Activated CD8-positive, alpha-beta memory T cell treated with anti-CD3 and anti-CD28 coated beads, Interleukin-2, amount 50 U/mL, for 24 hours (primary cell): ENCODE measurements at regions not wholly inside any gene's neighbourhood (a gene's known extent, or its start where the extent isn't known, plus 50 kb on each side); places are given as distances from the start of the nearest gene placed in this dataset.
"Not testable (repeated sequence)": the region's sequence is repeated elsewhere in the genome, so short reads cannot be mapped to it uniquely, and the experiment has no call there.

ENCODE experiments used
- DNase-seq: peaks from one replicate; pipeline ENCODE4 v3.0.0-alpha.2; 2020; ENCODE audit errors: extremely low read depth

GRCh38 chr21:27578741-27579265 is 611.9 kb upstream of the ADAMTS5 start:
- no peak for DNase-seq

- no peak for DNase-seq
Measured at GRCh38 chr21:27572696-27573095, 605.8 kb upstream of the ADAMTS5 start.

- no peak for DNase-seq
Measured at GRCh38 chr21:27571706-27572105, 604.8 kb upstream of the ADAMTS5 start.

- DNase-seq = no peak
Measured at GRCh38 chr21:27570306-27570868, 603.5 kb upstream of the ADAMTS5 start.

GRCh38 chr21:27569831-27570230 is 602.9 kb upstream of the ADAMTS5 start:
- DNase-seq = no peak

- no peak for DNase-seq
Measured at GRCh38 chr21:27569091-27569490, 602.2 kb upstream of the ADAMTS5 start.

GRCh38 chr21:27567381-27567780 is 600.5 kb upstream of the ADAMTS5 start:
- no peak for DNase-seq

GRCh38 chr21:27566521-27566920 is 599.6 kb upstream of the ADAMTS5 start:
- no peak for DNase-seq

- no peak for DNase-seq
Measured at GRCh38 chr21:27565364-27565763, 598.5 kb upstream of the ADAMTS5 start.

GRCh38 chr21:27564684-27565301 is 597.9 kb upstream of the ADAMTS5 start:
- DNase-seq = no peak

- no peak for DNase-seq
Measured at GRCh38 chr21:27562303-27562702, 595.4 kb upstream of the ADAMTS5 start.

GRCh38 chr21:27561116-27561515 is 594.2 kb upstream of the ADAMTS5 start:
- DNase-seq = no peak

GRCh38 chr21:27557356-27557755 is 590.5 kb upstream of the ADAMTS5 start:
- DNase-seq = no peak

GRCh38 chr21:27555996-27556395 is 589.1 kb upstream of the ADAMTS5 start:
- no peak for DNase-seq

- DNase-seq = no peak
Measured at GRCh38 chr21:27550287-27550686, 583.4 kb upstream of the ADAMTS5 start.

GRCh38 chr21:27548486-27548885 is 581.6 kb upstream of the ADAMTS5 start:
- no peak for DNase-seq

GRCh38 chr21:27545754-27546349 is 579.0 kb upstream of the ADAMTS5 start:
- DNase-seq = no peak

- DNase-seq = not testable (repeated sequence)
Measured at GRCh38 chr21:27542126-27542525, 575.2 kb upstream of the ADAMTS5 start.

GRCh38 chr21:27536319-27536718 is 569.4 kb upstream of the ADAMTS5 start:
- DNase-seq = no peak

GRCh38 chr21:27535188-27535587 is 568.3 kb upstream of the ADAMTS5 start:
- DNase-seq = no peak

GRCh38 chr21:27534206-27534605 is 567.3 kb upstream of the ADAMTS5 start:
- DNase-seq = no peak

GRCh38 chr21:27532076-27532475 is 565.2 kb upstream of the ADAMTS5 start:
- no peak for DNase-seq

- no peak for DNase-seq
Measured at GRCh38 chr21:27528697-27529096, 561.8 kb upstream of the ADAMTS5 start.
